Neural cell (in vitro differentiated cells): ENCODE measurements at regions not wholly inside any gene's neighbourhood (a gene's known extent, or its start where the extent isn't known, plus 50 kb on each side); places are given as distances from the start of the nearest gene placed in this dataset.

Source experiments
- CTCF ChIP-seq: fragments of 450-650 bp; IDR thresholded peaks from 2 replicates; pipeline ENCODE4 v1.5.1; 2014; ENCODE audit warnings: antibody characterized with exemption, mild to moderate bottlenecking, moderate library complexity; ENCODE audit not compliant: poor library complexity, severe bottlenecking
- EZH2 ChIP-seq: fragments of 200-600, 300-800 bp; shearing (Covaris generic), sonication (generic); IDR thresholded peaks from 2 replicates; pipeline ENCODE4 v1.6.1; 2014; ENCODE audit warnings: antibody characterized with exemption, low read length, borderline replicate concordance, mild to moderate bottlenecking; ENCODE audit not compliant: insufficient read depth, poor library complexity, severe bottlenecking
- POLR2AphosphoS5 ChIP-seq: IDR thresholded peaks from 2 replicates; pipeline ENCODE4 v1.6.1; 2012
- REST ChIP-seq: IDR thresholded peaks from 2 replicates; pipeline ENCODE4 v1.6.1; 2012; ENCODE audit warnings: borderline replicate concordance
- SMC3 ChIP-seq: fragments of 450-650 bp; conservative IDR thresholded peaks from 2 replicates; pipeline ENCODE4 v1.6.1; 2014; ENCODE audit warnings: antibody characterized with exemption, mild to moderate bottlenecking, moderate library complexity; ENCODE audit not compliant: poor library complexity

DNA sequence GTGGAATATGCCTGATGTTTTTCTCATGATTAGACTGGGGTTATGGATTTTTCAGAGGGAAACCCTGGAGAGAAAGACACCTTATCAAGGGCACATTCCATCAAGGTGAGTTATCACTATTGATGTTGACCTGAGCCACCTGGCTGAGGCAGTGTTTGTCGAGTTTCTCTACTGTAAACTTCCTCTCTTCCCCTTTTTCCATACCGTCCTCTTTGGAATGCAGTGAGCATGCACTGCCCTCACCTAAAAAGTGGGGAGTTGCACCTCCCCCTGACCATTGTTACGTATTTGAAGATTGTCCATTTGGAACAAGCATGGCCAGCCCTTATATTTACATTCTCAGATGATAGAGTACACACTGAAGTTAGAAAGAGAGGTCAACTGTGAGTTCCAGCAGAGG lies 53.9 kb upstream of the PWP1 start:
- TF ChIP-seq EZH2, result no peak
- no peak for TF ChIP-seq CTCF
- TF ChIP-seq REST, result no peak
- no peak for TF ChIP-seq SMC3
- no peak for TF ChIP-seq POLR2AphosphoS5
